ENCODE measurements at regions not wholly inside any gene's neighbourhood (a gene's known extent, or its start where the extent isn't known, plus 50 kb on each side); places are given as distances from the start of the nearest gene placed in this dataset.

GRCh38 chr14:65962952-65963351 lies 523.2 kb upstream of the CCDC196 start:
- no peak for TF ChIP-seq CTCF (IDR thresholded peaks at IDR 0.05)
- TF ChIP-seq POLR2A (IDR thresholded peaks at IDR 0.05) = no peak
